Body of pancreas (tissue), 4 donors: ENCODE measurements at regions not wholly inside any gene's neighbourhood (a gene's known extent, or its start where the extent isn't known, plus 50 kb on each side); places are given as distances from the start of the nearest gene placed in this dataset.

Experiments
- CTCF ChIP-seq, 7 experiments: fragments of 450-650 bp in 4 of 7; fragments of 200-600 bp in 3 of 7; sonication (generic) in 3 of 7; IDR thresholded peaks; one replicate each; pipeline ENCODE4 v1.5.1; 2016 to 2019; ENCODE audit warnings: antibody characterized with exemption in 7 of 7
- POLR2A ChIP-seq, 3 donors: fragments of 450-650 bp; IDR thresholded peaks; one replicate each; pipeline ENCODE4 v1.6.1; 2016; ENCODE audit warnings: antibody characterized with exemption in 3 of 3, mild to moderate bottlenecking in 2 of 3

GRCh38 chr20:1838556-1839279 lies 56.5 kb upstream of the SIRPA start:
- TF ChIP-seq POLR2A (IDR thresholded peaks at IDR 0.05) (no peak), CTCF (IDR thresholded peaks at IDR 0.05) (no peak)
